ENCODE measurements at regions not wholly inside any gene's neighbourhood (a gene's known extent, or its start where the extent isn't known, plus 50 kb on each side); places are given as distances from the start of the nearest gene placed in this dataset.

DNA sequence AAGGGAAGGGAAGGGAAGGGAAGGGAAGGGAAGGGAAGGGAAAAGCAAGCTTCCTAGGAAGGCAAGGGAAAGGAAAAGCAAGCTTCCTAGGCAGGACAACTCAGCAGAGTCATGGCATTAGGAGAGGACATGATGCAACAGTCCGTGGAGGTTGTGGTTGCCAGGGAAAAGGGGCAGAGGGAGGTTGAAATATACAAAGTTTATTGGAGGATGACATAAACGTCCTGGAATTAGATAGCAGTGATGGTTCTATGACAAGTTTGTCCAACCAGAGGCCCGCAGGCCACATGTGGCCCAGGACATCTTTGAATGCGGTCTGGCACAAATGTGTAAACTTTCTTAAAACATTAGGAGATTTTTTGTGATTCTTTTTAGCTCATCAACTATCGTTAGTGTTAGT is 59.8 kb upstream of the OPN4 start:
- no peaks in the 10 kb centered on the region for H3K9me3 ChIP-seq (ENCODE audit: insufficient read depth, low read depth, low read length)
- H3K4me2 ChIP-seq (ENCODE audit: low read length), result no peak overlapping the region
- no peak overlapping the region for H4K8ac ChIP-seq (ENCODE audit: low read depth, low read length)
- no peak overlapping the region for H2AFZ ChIP-seq (ENCODE audit: insufficient read depth, low read length, poor library complexity)
- DNase-seq, result peak in 1 of 2 donors; percentile 42
- H4K91ac ChIP-seq (ENCODE audit: low read depth, low read length), result no peak overlapping the region
- no peaks in the 10 kb centered on the region for H3K4me1 ChIP-seq (ENCODE audit: control insufficient read depth in 1 of 2, insufficient read depth in 2 of 2, low read length in 2 of 2)
- H3K4ac ChIP-seq (ENCODE audit: low read depth, low read length), result no peak overlapping the region
- WGBS (ENCODE audit: extremely low coverage, insufficient coverage, insufficient read length), result no CpG with 5 or more reads among the region's 5 CpGs
- H2BK12ac ChIP-seq (ENCODE audit: low read length), result no peak overlapping the region
- no peak overlapping the region for H3K14ac ChIP-seq (ENCODE audit: low read length)
- H3K18ac ChIP-seq (ENCODE audit: low read length), result no peak overlapping the region
- H3K23ac ChIP-seq (ENCODE audit: low read length), result no peak overlapping the region
- no peaks in the 10 kb centered on the region for H3K79me2 ChIP-seq (ENCODE audit: control insufficient read depth, insufficient read depth, low read length, poor library complexity)
- H3K4me3 ChIP-seq (ENCODE audit: low read depth, low read length), result no peak overlapping the region
- no peaks in the 10 kb centered on the region for H3K27me3 ChIP-seq (ENCODE audit: insufficient read depth, low read length)
- H2BK5ac ChIP-seq (ENCODE audit: low read depth, low read length, poor library complexity), result no peak overlapping the region
- no peaks in the 10 kb centered on the region for H3K79me1 ChIP-seq (ENCODE audit: low read length)
- H3K9ac ChIP-seq (ENCODE audit: low read length), result no peak overlapping the region
- no peak overlapping the region for H4K12ac ChIP-seq (ENCODE audit: low read depth, low read length)
- H2AK5ac ChIP-seq (ENCODE audit: low read length), result no peak overlapping the region
- H2BK120ac ChIP-seq (ENCODE audit: insufficient read depth, low read length, poor library complexity), result no peak overlapping the region
- H3K27ac ChIP-seq (ENCODE audit: low read depth, low read length), result no peak overlapping the region
- H3K36me3 ChIP-seq (ENCODE audit: control insufficient read depth in 1 of 2, insufficient read depth in 2 of 2, low read length in 2 of 2), result no peaks in the 10 kb centered on the region

DNA sequence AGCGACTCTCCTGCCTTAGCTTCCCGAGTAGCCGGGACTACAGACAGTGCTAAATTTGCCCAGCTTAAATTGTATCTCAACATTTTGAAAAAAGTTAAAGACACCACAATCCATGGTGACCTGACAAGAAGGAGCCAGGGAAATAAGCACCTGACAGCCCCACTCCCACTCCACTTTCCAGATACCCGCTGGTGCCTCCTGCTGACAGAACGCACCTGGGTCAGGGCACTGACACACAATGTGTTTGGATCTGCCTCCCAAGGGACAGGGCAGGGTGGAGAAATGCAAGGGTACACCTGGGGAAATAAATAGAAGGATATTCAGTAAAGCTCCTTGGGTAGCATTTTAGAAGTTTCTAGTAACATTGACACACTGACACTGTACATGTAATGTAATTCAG is 58.9 kb upstream of the OPN4 start:
- Histone ChIP-seq H3K9me3 (ENCODE audit: insufficient read depth, low read depth, low read length) (no peaks in the 10 kb centered on the region), H2AFZ (ENCODE audit: insufficient read depth, low read length, poor library complexity) (no peak overlapping the region), H3K23ac (ENCODE audit: low read length) (no peak overlapping the region), H3K27me3 (ENCODE audit: insufficient read depth, low read length) (no peaks in the 10 kb centered on the region), H3K18ac (ENCODE audit: low read length) (no peak overlapping the region), H2AK5ac (ENCODE audit: low read length) (no peak overlapping the region), H4K12ac (ENCODE audit: low read depth, low read length) (no peak overlapping the region), H2BK120ac (ENCODE audit: insufficient read depth, low read length, poor library complexity) (no peak overlapping the region), H3K79me2 (ENCODE audit: control insufficient read depth, insufficient read depth, low read length, poor library complexity) (no peaks in the 10 kb centered on the region), H3K4me1 (ENCODE audit: control insufficient read depth in 1 of 2, insufficient read depth in 2 of 2, low read length in 2 of 2) (no peaks in the 10 kb centered on the region), H4K91ac (ENCODE audit: low read depth, low read length) (no peak overlapping the region), H3K4ac (ENCODE audit: low read depth, low read length) (no peak overlapping the region), H3K27ac (ENCODE audit: low read depth, low read length) (no peak overlapping the region), H3K79me1 (ENCODE audit: low read length) (no peaks in the 10 kb centered on the region), H3K9ac (ENCODE audit: low read length) (no peak overlapping the region), H3K14ac (ENCODE audit: low read length) (no peak overlapping the region), H3K36me3 (ENCODE audit: control insufficient read depth in 1 of 2, insufficient read depth in 2 of 2, low read length in 2 of 2) (no peaks in the 10 kb centered on the region), H4K8ac (ENCODE audit: low read depth, low read length) (no peak overlapping the region), H2BK12ac (ENCODE audit: low read length) (no peak overlapping the region), H2BK5ac (ENCODE audit: low read depth, low read length, poor library complexity) (no peak overlapping the region), H3K4me2 (ENCODE audit: low read length) (no peak overlapping the region), H3K4me3 (ENCODE audit: low read depth, low read length) (no peak overlapping the region)
- whole genome bisulfite sequencing (ENCODE audit: extremely low coverage, insufficient coverage, insufficient read length), result no CpG with 5 or more reads among the region's 5 CpGs
- no peak for DNase-seq

- no peak overlapping the region for H3K4ac ChIP-seq (ENCODE audit: low read depth, low read length)
- H3K23ac ChIP-seq (ENCODE audit: low read length), result no peak overlapping the region
- no CpG with 5 or more reads among the region's 3 CpGs for WGBS (ENCODE audit: extremely low coverage, insufficient coverage, insufficient read length)
- H3K4me2 ChIP-seq (ENCODE audit: low read length), result no peak overlapping the region
- no peaks in the 10 kb centered on the region for H3K4me1 ChIP-seq (ENCODE audit: control insufficient read depth in 1 of 2, insufficient read depth in 2 of 2, low read length in 2 of 2)
- no peak overlapping the region for H2BK120ac ChIP-seq (ENCODE audit: insufficient read depth, low read length, poor library complexity)
- H4K8ac ChIP-seq (ENCODE audit: low read depth, low read length), result no peak overlapping the region
- H3K4me3 ChIP-seq (ENCODE audit: low read depth, low read length), result no peak overlapping the region
- no peaks in the 10 kb centered on the region for H3K27me3 ChIP-seq (ENCODE audit: insufficient read depth, low read length)
- no peak overlapping the region for H3K9ac ChIP-seq (ENCODE audit: low read length)
- no peaks in the 10 kb centered on the region for H3K36me3 ChIP-seq (ENCODE audit: control insufficient read depth in 1 of 2, insufficient read depth in 2 of 2, low read length in 2 of 2)
- no peaks in the 10 kb centered on the region for H3K9me3 ChIP-seq (ENCODE audit: insufficient read depth, low read depth, low read length)
- H4K12ac ChIP-seq (ENCODE audit: low read depth, low read length), result no peak overlapping the region
- H3K79me1 ChIP-seq (ENCODE audit: low read length), result no peaks in the 10 kb centered on the region
- no peak overlapping the region for H2AFZ ChIP-seq (ENCODE audit: insufficient read depth, low read length, poor library complexity)
- no peak overlapping the region for H2BK12ac ChIP-seq (ENCODE audit: low read length)
- H4K91ac ChIP-seq (ENCODE audit: low read depth, low read length), result no peak overlapping the region
- DNase-seq, result no peak
- no peak overlapping the region for H2AK5ac ChIP-seq (ENCODE audit: low read length)
- H3K18ac ChIP-seq (ENCODE audit: low read length), result no peak overlapping the region
- no peak overlapping the region for H3K27ac ChIP-seq (ENCODE audit: low read depth, low read length)
- no peak overlapping the region for H3K14ac ChIP-seq (ENCODE audit: low read length)
- no peak overlapping the region for H2BK5ac ChIP-seq (ENCODE audit: low read depth, low read length, poor library complexity)
- no peaks in the 10 kb centered on the region for H3K79me2 ChIP-seq (ENCODE audit: control insufficient read depth, insufficient read depth, low read length, poor library complexity)
Measured at GRCh38 chr10:86596266-86596665, 58.1 kb upstream of the OPN4 start.

GRCh38 chr10:86597306-86597705 is 57.0 kb upstream of the OPN4 start:
- Histone ChIP-seq H3K4me3 (ENCODE audit: low read depth, low read length) (no peak overlapping the region), H3K27me3 (ENCODE audit: insufficient read depth, low read length) (no peaks in the 10 kb centered on the region), H3K9me3 (ENCODE audit: insufficient read depth, low read depth, low read length) (no peaks in the 10 kb centered on the region), H3K79me2 (ENCODE audit: control insufficient read depth, insufficient read depth, low read length, poor library complexity) (no peaks in the 10 kb centered on the region), H2BK120ac (ENCODE audit: insufficient read depth, low read length, poor library complexity) (no peak overlapping the region), H3K79me1 (ENCODE audit: low read length) (no peaks in the 10 kb centered on the region), H3K18ac (ENCODE audit: low read length) (no peak overlapping the region), H3K27ac (ENCODE audit: low read depth, low read length) (no peak overlapping the region), H3K14ac (ENCODE audit: low read length) (no peak overlapping the region), H3K4me2 (ENCODE audit: low read length) (no peak overlapping the region), H3K9ac (ENCODE audit: low read length) (no peak overlapping the region), H2AK5ac (ENCODE audit: low read length) (no peak overlapping the region), H3K4ac (ENCODE audit: low read depth, low read length) (no peak overlapping the region), H4K12ac (ENCODE audit: low read depth, low read length) (no peak overlapping the region), H3K4me1 (ENCODE audit: control insufficient read depth in 1 of 2, insufficient read depth in 2 of 2, low read length in 2 of 2) (no peaks in the 10 kb centered on the region), H3K36me3 (ENCODE audit: control insufficient read depth in 1 of 2, insufficient read depth in 2 of 2, low read length in 2 of 2) (no peaks in the 10 kb centered on the region), H2AFZ (ENCODE audit: insufficient read depth, low read length, poor library complexity) (no peak overlapping the region), H2BK5ac (ENCODE audit: low read depth, low read length, poor library complexity) (no peak overlapping the region), H4K8ac (ENCODE audit: low read depth, low read length) (no peak overlapping the region), H2BK12ac (ENCODE audit: low read length) (no peak overlapping the region), H4K91ac (ENCODE audit: low read depth, low read length) (no peak overlapping the region), H3K23ac (ENCODE audit: low read length) (no peak overlapping the region)
- DNase-seq, result no peak
- WGBS (ENCODE audit: extremely low coverage, insufficient coverage, insufficient read length), result no CpG with 5 or more reads among the region's 15 CpGs
